Neural cell (in vitro differentiated cells): ENCODE measurements at regions not wholly inside any gene's neighbourhood (a gene's known extent, or its start where the extent isn't known, plus 50 kb on each side); places are given as distances from the start of the nearest gene placed in this dataset.

Experiments
- H2AFZ ChIP-seq: fragments of 200-600, 300-800 bp; sonication (generic), shearing (Covaris generic); 2 replicates; pipeline ENCODE4 v1.6.0; 2014; ENCODE audit warnings: low read depth, mild to moderate bottlenecking, antibody characterized with exemption, low read length, moderate library complexity
- H3F3A ChIP-seq: fragments of 200-600 bp; shearing (Covaris generic); 2 replicates; pipeline ENCODE4 v1.6.1; 2016; ENCODE audit warnings: mild to moderate bottlenecking, moderate library complexity, mixed read lengths, antibody characterized with exemption, low read length; ENCODE audit not compliant: insufficient read depth, poor library complexity, severe bottlenecking
- H3K27ac ChIP-seq: fragments of 200-600, 300-800 bp; sonication (generic), shearing (Covaris generic); 2 replicates; pipeline ENCODE4 v1.5.1; 2014; ENCODE audit warnings: mild to moderate bottlenecking, low read length, moderate library complexity
- H3K27me3 ChIP-seq: fragments of 300-800, 200-600 bp; sonication (generic), shearing (Covaris generic); 2 replicates; pipeline ENCODE4 v1.6.0; 2014; ENCODE audit warnings: mild to moderate bottlenecking, low read depth, low read length, moderate library complexity; ENCODE audit not compliant: insufficient read depth
- H3K36me3 ChIP-seq: fragments of 300-800, 200-600 bp; sonication (generic), shearing (Covaris generic); 2 replicates; pipeline ENCODE4 v1.5.1; 2014; ENCODE audit warnings: mild to moderate bottlenecking, antibody characterized with exemption, low read length, moderate library complexity; ENCODE audit not compliant: insufficient read depth
- H3K4me2 ChIP-seq: fragments of 300-800, 200-600 bp; sonication (generic), shearing (Covaris generic); 2 replicates; pipeline ENCODE4 v1.6.0; 2014; ENCODE audit warnings: mild to moderate bottlenecking, low read length
- H3K4me3 ChIP-seq: fragments of 300-800, 200-600 bp; sonication (generic), shearing (Covaris generic); 2 replicates; pipeline ENCODE4 v1.5.1; 2014; ENCODE audit warnings: mild to moderate bottlenecking, low read length, moderate library complexity
- H3K79me2 ChIP-seq: fragments of 200-600 bp; shearing (Covaris generic); replicated peaks from 2 replicates; pipeline ENCODE4 v1.6.0; 2014; ENCODE audit warnings: mild to moderate bottlenecking, low read length, moderate library complexity; ENCODE audit not compliant: insufficient read depth
- H3K9ac ChIP-seq: fragments of 300-800, 200-600 bp; sonication (generic), shearing (Covaris generic); 2 replicates; pipeline ENCODE4 v1.6.1; 2016; ENCODE audit warnings: mild to moderate bottlenecking, low read length, mixed read lengths
- H3K9me2 ChIP-seq: fragments of 200-600 bp; shearing (Covaris generic); 2 replicates; pipeline ENCODE4 v1.6.1; 2016; ENCODE audit warnings: mild to moderate bottlenecking, low read length, mixed read lengths; ENCODE audit not compliant: insufficient read depth
- H3K9me3 ChIP-seq: fragments of 200-600, 300-800 bp; sonication (generic), shearing (Covaris generic); 2 replicates; pipeline ENCODE4 v1.6.1; 2016; ENCODE audit warnings: mild to moderate bottlenecking, mixed run types, low read length, moderate library complexity, mixed read lengths
- H4K20me1 ChIP-seq: fragments of 200-600 bp; shearing (Covaris generic); 2 replicates; pipeline ENCODE4 v1.6.1; 2016; ENCODE audit warnings: mild to moderate bottlenecking, mixed run types; ENCODE audit not compliant: insufficient read depth
- CTCF ChIP-seq: fragments of 450-650 bp; IDR thresholded peaks from 2 replicates; pipeline ENCODE4 v1.5.1; 2014; ENCODE audit warnings: antibody characterized with exemption, mild to moderate bottlenecking, moderate library complexity; ENCODE audit not compliant: poor library complexity, severe bottlenecking
- EP300 ChIP-seq: fragments of 450-650 bp; conservative IDR thresholded peaks from 2 replicates; pipeline ENCODE4 v1.6.1; 2014; ENCODE audit warnings: antibody characterized with exemption, mild to moderate bottlenecking, moderate library complexity; ENCODE audit not compliant: poor library complexity, severe bottlenecking
- EZH2 ChIP-seq: fragments of 200-600, 300-800 bp; shearing (Covaris generic), sonication (generic); IDR thresholded peaks from 2 replicates; pipeline ENCODE4 v1.6.1; 2014; ENCODE audit warnings: antibody characterized with exemption, low read length, borderline replicate concordance, mild to moderate bottlenecking; ENCODE audit not compliant: insufficient read depth, poor library complexity, severe bottlenecking
- MXI1 ChIP-seq: fragments of 450-650 bp; conservative IDR thresholded peaks from 2 replicates; pipeline ENCODE4 v1.6.1; 2014; ENCODE audit warnings: antibody characterized with exemption, mild to moderate bottlenecking; ENCODE audit not compliant: poor library complexity, severe bottlenecking
- POLR2AphosphoS5 ChIP-seq: IDR thresholded peaks from 2 replicates; pipeline ENCODE4 v1.6.1; 2012
- RAD21 ChIP-seq: fragments of 450-650 bp; conservative IDR thresholded peaks from 2 replicates; pipeline ENCODE4 v1.6.1; 2014; ENCODE audit warnings: antibody characterized with exemption, mild to moderate bottlenecking, moderate library complexity
- REST ChIP-seq: IDR thresholded peaks from 2 replicates; pipeline ENCODE4 v1.6.1; 2012; ENCODE audit warnings: borderline replicate concordance
- SMC3 ChIP-seq: fragments of 450-650 bp; conservative IDR thresholded peaks from 2 replicates; pipeline ENCODE4 v1.6.1; 2014; ENCODE audit warnings: antibody characterized with exemption, mild to moderate bottlenecking, moderate library complexity; ENCODE audit not compliant: poor library complexity
- TAF1 ChIP-seq: IDR thresholded peaks from 2 replicates; pipeline ENCODE4 v1.6.1; 2012; ENCODE audit warnings: low read depth

GRCh38 chr10:20446561-20447193 lies 450.4 kb downstream of the NEBL start:
- H3K4me3 ChIP-seq = no peak overlapping the region
- no peak overlapping the region for H3K4me2 ChIP-seq
- H3K27ac ChIP-seq = no peak overlapping the region
- H3K9ac ChIP-seq = no peak overlapping the region
- H2AFZ ChIP-seq = no peak overlapping the region
- no peaks in the 10 kb centered on the region for H3K36me3 ChIP-seq
- no peaks in the 10 kb centered on the region for H3K27me3 ChIP-seq
- TF ChIP-seq RAD21 = no peak
- TF ChIP-seq REST = no peak
- TF ChIP-seq TAF1 = no peak
- TF ChIP-seq POLR2AphosphoS5 = no peak
- TF ChIP-seq SMC3 = no peak
- TF ChIP-seq EP300 = no peak
- no peak for TF ChIP-seq CTCF
- no peak for TF ChIP-seq EZH2
- no peak for TF ChIP-seq MXI1
- no peaks in the 10 kb centered on the region for H3K79me2 ChIP-seq
- no peaks in the 10 kb centered on the region for H3K9me3 ChIP-seq
- H4K20me1 ChIP-seq = no peaks in the 10 kb centered on the region
- H3K9me2 ChIP-seq = no peaks in the 10 kb centered on the region
- H3F3A ChIP-seq = no peaks in the 10 kb centered on the region

DNA sequence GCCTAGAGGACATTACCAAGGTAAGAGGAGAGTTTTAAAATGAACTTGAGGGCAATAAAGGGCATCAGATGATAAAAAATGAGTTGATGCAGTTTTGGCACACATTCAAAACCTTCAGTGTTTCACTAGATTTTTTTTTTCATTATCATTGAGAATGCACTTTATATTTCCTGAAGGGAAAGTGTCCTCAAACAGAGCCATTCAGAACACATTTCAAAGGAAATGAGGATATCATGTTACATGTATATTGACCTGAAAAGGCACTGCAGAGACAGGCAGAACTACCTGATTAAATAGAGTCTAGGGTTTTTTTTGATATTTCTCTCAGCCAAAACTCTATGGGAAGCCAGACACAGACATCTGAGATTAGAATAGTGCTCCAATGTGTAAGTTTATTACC lies 454.0 kb downstream of the NEBL start:
- H4K20me1 ChIP-seq = no peaks in the 10 kb centered on the region
- H3K4me2 ChIP-seq = no peak overlapping the region
- no peaks in the 10 kb centered on the region for H3K79me2 ChIP-seq
- no peak overlapping the region for H3K9ac ChIP-seq
- no peak overlapping the region for H3K27ac ChIP-seq
- no peaks in the 10 kb centered on the region for H3K27me3 ChIP-seq
- no peaks in the 10 kb centered on the region for H3K9me2 ChIP-seq
- no peak overlapping the region for H2AFZ ChIP-seq
- no peaks in the 10 kb centered on the region for H3F3A ChIP-seq
- no peak overlapping the region for H3K4me3 ChIP-seq
- no peaks in the 10 kb centered on the region for H3K36me3 ChIP-seq
- TF ChIP-seq CTCF = no peak
- no peak for TF ChIP-seq REST
- no peak for TF ChIP-seq MXI1
- TF ChIP-seq POLR2AphosphoS5 = no peak
- TF ChIP-seq TAF1 = no peak
- TF ChIP-seq RAD21 = no peak
- TF ChIP-seq EP300 = no peak
- TF ChIP-seq SMC3 = no peak
- no peak for TF ChIP-seq EZH2
- no peaks in the 10 kb centered on the region for H3K9me3 ChIP-seq
